AG04449 (cell line): ENCODE measurements at regions not wholly inside any gene's neighbourhood (a gene's known extent, or its start where the extent isn't known, plus 50 kb on each side); places are given as distances from the start of the nearest gene placed in this dataset.

Experiments used
- CTCF ChIA-PET: fragments of 350-600 bp; formaldehyde crosslinking; extraction: SDS; loops from one replicate; lab custom pipeline; 2021; ENCODE audit warnings: antibody characterized with exemption; lab: Yijun Ruan, JAX
- POLR2A ChIA-PET: fragments of 400-600, 350-600 bp; formaldehyde crosslinking; extraction: SDS; loops from one replicate; lab custom pipeline; 2020; ENCODE audit warnings: antibody characterized with exemption, inconsistent platforms; lab: Yijun Ruan, JAX
- DNase-seq: peaks from one replicate; pipeline ENCODE4 v3.0.0-alpha.2; 2010; ENCODE audit warnings: low read depth, low spot score
- H3K4me3 ChIP-seq: 2 replicates; pipeline ENCODE4 v1.5.1; 2011; ENCODE audit warnings: low read depth, mild to moderate bottlenecking, control low read depth, low read length
- CTCF ChIP-seq: IDR thresholded peaks from one replicate; pipeline ENCODE4 v1.5.1; 2011; ENCODE audit warnings: mild to moderate bottlenecking, moderate library complexity, low read length, control low read depth, inconsistent platforms; ENCODE audit not compliant: insufficient read depth; ENCODE audit errors: missing control alignments

GRCh38 chr12:3964439-3964838 is 91.2 kb upstream of the PARP11 start:
- POLR2A ChIA-PET, result no interaction called here
- no peak for DNase-seq
- TF ChIP-seq CTCF, result peak; percentile 12
- CTCF ChIA-PET, result interaction anchor here (1.2 to 1.9 kb wide), 2 partner anchors 74 to 312 kb away, joined by 3 to 6 read pairs; no protein-coding TSS in a partner anchor
- no peak overlapping the region for H3K4me3 ChIP-seq

- POLR2A ChIA-PET, result no interaction called here
- no peak overlapping the region for H3K4me3 ChIP-seq
- CTCF ChIA-PET, result interaction anchor here (1.9 kb wide), 1 partner anchor 314 kb away, joined by 6 read pairs; no protein-coding TSS in a partner anchor
- DNase-seq, result no peak
- TF ChIP-seq CTCF, result no peak
These were observed 89.7 kb upstream of the PARP11 start for GRCh38 chr12:3962631-3963483.

GRCh38 chr12:3961591-3961990 is 88.4 kb upstream of the PARP11 start:
- ChIA-PET POLR2A (no interaction called here), CTCF (no interaction called here)
- no peak overlapping the region for H3K4me3 ChIP-seq
- DNase-seq, result no peak
- no peak for TF ChIP-seq CTCF

- POLR2A ChIA-PET, result no interaction called here
These were observed 86.8 kb upstream of the PARP11 start for GRCh38 chr12:3959799-3960560.

GRCh38 chr12:3958534-3958933 is 85.3 kb upstream of the PARP11 start:
- H3K4me3 ChIP-seq, result no peak overlapping the region
- DNase-seq, result no peak
- POLR2A ChIA-PET, result no interaction called here
- CTCF ChIA-PET, result no interaction called here
- TF ChIP-seq CTCF, result no peak

More at GRCh38 chr12:3959799-3960560, 86.8 kb upstream of the PARP11 start:
- CTCF ChIA-PET, result no interaction called here
- DNase-seq, result no peak
- TF ChIP-seq CTCF, result no peak
- no peak overlapping the region for H3K4me3 ChIP-seq
